Right lobe of liver (tissue), 6 donors: ENCODE measurements at regions not wholly inside any gene's neighbourhood (a gene's known extent, or its start where the extent isn't known, plus 50 kb on each side); places are given as distances from the start of the nearest gene placed in this dataset.

Experiments
- ATAC-seq, 4 donors: fragments of 200-7000 bp; cut with Tn5 transposase; one replicate each; pipeline ENCODE4 v1.9.1; 2020; ENCODE audit warnings: mild to moderate bottlenecking in 4 of 4, moderate library complexity in 4 of 4
- DNase-seq, 3 donors: peaks; one replicate each; pipeline ENCODE4 v3.0.0-alpha.2; 2020
- H3K27ac ChIP-seq, 3 donors: fragments of 200-600 bp; one replicate each; pipeline ENCODE4 v1.8.0; 2022
- H3K27me3 ChIP-seq, 2 donors: fragments of 200-600 bp; one replicate each; pipeline ENCODE4 v1.8.0; 2022
- H3K36me3 ChIP-seq, 4 donors: fragments of 200-600 bp; sonication (generic) in 1 of 4; one replicate each; pipeline versions ENCODE4 v1.5.1 to v1.8.0; 2017 to 2022; ENCODE audit warnings: control low read depth in 1 of 4
- H3K4me1 ChIP-seq, 4 donors: fragments of 200-600 bp; sonication (generic) in 1 of 4; one replicate each; pipeline versions ENCODE4 v1.5.1 to v1.8.0; 2017 to 2022; ENCODE audit warnings: control low read depth in 1 of 4
- H3K4me3 ChIP-seq, 3 donors: fragments of 200-600 bp; one replicate each; pipeline ENCODE4 v1.8.0; 2022
- H3K9me3 ChIP-seq, 4 donors: fragments of 200-600 bp; sonication (generic) in 1 of 4; one replicate each; pipeline versions ENCODE4 v1.5.1 to v1.8.0; 2017 to 2022; ENCODE audit warnings: control low read depth in 1 of 4
- CTCF ChIP-seq, 4 donors: fragments of 200-600 bp in 3 of 4; fragments of 450-650 bp in 1 of 4; IDR thresholded peaks; one replicate each; pipeline versions ENCODE4 v1.5.1 to v1.8.0; 2016 to 2022; ENCODE audit warnings: antibody characterized with exemption in 4 of 4, mild to moderate bottlenecking in 2 of 4
- POLR2A ChIP-seq: fragments of 450-650 bp; IDR thresholded peaks from one replicate; pipeline ENCODE4 v1.6.1; 2017; ENCODE audit warnings: antibody characterized with exemption, mild to moderate bottlenecking
- WGBS: methylation state at CpG from one replicate; pipeline ENCODE4 v1.1.6; 2018; ENCODE audit warnings: low coverage, low lambda C conversion rate; ENCODE audit not compliant: insufficient coverage; ENCODE audit errors: missing lambda C conversion rate; 5-methylcytosine and 5-hydroxymethylcytosine counted together
- intact Hi-C, 2 donors: fragments of 100-400 bp; cut with DNase I; formaldehyde crosslinking; loops; one replicate each; pipeline versions ENCODE4 v1.11.2 to v1.14.1; 2022
- donor health status: DM: no; HTN: yes; CAD: no.
- donor health status: DM: no; HTN: no; CAD: no.
- donor health status: DM: no; HTN: no; CAD: no.
- donor health status: DM: no; HTN: yes; CAD: no.
- donor health status: DM: no; HTN: yes; CAD: no.

GRCh38 chr9:90420768-90421513 lies 221.7 kb downstream of the DIRAS2 start:
- no peak for ATAC-seq
- DNase-seq = no peak
- H3K27me3 ChIP-seq = peaks cover 0 to 5% of the 10 kb centered on the region in 2 donors
- no peaks in the 10 kb centered on the region for H3K36me3 ChIP-seq
- H3K4me1 ChIP-seq = no peaks in the 10 kb centered on the region
- H3K4me3 ChIP-seq = no peak overlapping the region
- WGBS = 48% methylated on average over 6 of the region's 9 CpGs
- TF ChIP-seq POLR2A (no peak), CTCF (IDR thresholded peaks at IDR 0.05) (no peak)
- intact Hi-C loops = no loop called here
- no peak overlapping the region for H3K27ac ChIP-seq
- no peaks in the 10 kb centered on the region for H3K9me3 ChIP-seq

GRCh38 chr9:90421786-90422185 lies 220.8 kb downstream of the DIRAS2 start:
- TF ChIP-seq CTCF (IDR thresholded peaks at IDR 0.05) = no peak
- TF ChIP-seq POLR2A = no peak
- no peak for DNase-seq
- Histone ChIP-seq H3K4me1 (no peaks in the 10 kb centered on the region), H3K27me3 (peaks cover 0 to 5% of the 10 kb centered on the region in 2 donors), H3K4me3 (no peak overlapping the region), H3K9me3 (no peaks in the 10 kb centered on the region), H3K36me3 (no peaks in the 10 kb centered on the region), H3K27ac (no peak overlapping the region)
- intact Hi-C loops = no loop called here
- WGBS = 33% methylated on average over 1 of the region's 3 CpGs
- no peak for ATAC-seq

GRCh38 chr9:90423661-90424193 lies 218.9 kb downstream of the DIRAS2 start:
- TF ChIP-seq CTCF (IDR thresholded peaks at IDR 0.05) = no peak
- no peak for TF ChIP-seq POLR2A
- ATAC-seq (no peak), DNase-seq (no peak)
- intact Hi-C loops = no loop called here
- Histone ChIP-seq H3K27ac (no peak overlapping the region), H3K36me3 (no peaks in the 10 kb centered on the region), H3K4me1 (no peaks in the 10 kb centered on the region), H3K27me3 (peaks cover 0 to 5% of the 10 kb centered on the region in 2 donors), H3K9me3 (no peaks in the 10 kb centered on the region), H3K4me3 (no peak overlapping the region)
- WGBS = 46% methylated on average over 6 of the region's 10 CpGs

- no peaks in the 10 kb centered on the region for H3K36me3 ChIP-seq
- H3K4me3 ChIP-seq = no peak overlapping the region
- H3K27me3 ChIP-seq = no peaks in the 10 kb centered on the region
- 66% methylated on average over 3 of the region's 10 CpGs for WGBS
- no peaks in the 10 kb centered on the region for H3K4me1 ChIP-seq
- H3K27ac ChIP-seq = no peak overlapping the region
- no peak for TF ChIP-seq POLR2A
- TF ChIP-seq CTCF (IDR thresholded peaks at IDR 0.05) = no peak
- no peak for ATAC-seq
- intact Hi-C loops = no loop called here
- H3K9me3 ChIP-seq = no peaks in the 10 kb centered on the region
- no peak for DNase-seq
These were observed 214.1 kb downstream of the DIRAS2 start for GRCh38 chr9:90428517-90428916.
